Naive B cell (primary cell): ENCODE measurements at regions not wholly inside any gene's neighbourhood (a gene's known extent, or its start where the extent isn't known, plus 50 kb on each side); places are given as distances from the start of the nearest gene placed in this dataset.

Experiments
- ATAC-seq, 2 donors: fragments of 150-1000 bp; cut with Tn5 transposase; 2 replicates each; pipeline ENCODE4 v1.10.0; 2021; ENCODE audit warnings: low read depth in 2 of 2, mild to moderate bottlenecking in 2 of 2, moderate library complexity in 2 of 2
- DNase-seq: peaks from one replicate; pipeline ENCODE4 v3.0.0; 2022
- H3K27ac Mint-ChIP-seq, 6 donors: one replicate each; pipeline ENCODE4 v1.8.0; 2020 to 2022; ENCODE audit warnings: mild to moderate bottlenecking in 6 of 6, mixed read lengths in 6 of 6, moderate library complexity in 5 of 6, inconsistent platforms in 2 of 6
- H3K27me3 Mint-ChIP-seq, 3 donors: one replicate each; pipeline ENCODE4 v1.8.0; 2021 to 2022; ENCODE audit warnings: mixed read lengths in 3 of 3, mild to moderate bottlenecking in 1 of 3
- H3K36me3 Mint-ChIP-seq, 2 donors: one replicate each; pipeline ENCODE4 v1.8.0; 2020 to 2022; ENCODE audit warnings: mixed read lengths in 2 of 2, inconsistent platforms in 1 of 2, mild to moderate bottlenecking in 1 of 2
- H3K4me1 Mint-ChIP-seq, 3 donors: one replicate each; pipeline ENCODE4 v1.8.0; 2020 to 2022; ENCODE audit warnings: mixed read lengths in 3 of 3, inconsistent platforms in 1 of 3, mild to moderate bottlenecking in 1 of 3, moderate library complexity in 1 of 3
- H3K4me3 Mint-ChIP-seq, 8 donors: one replicate each; pipeline ENCODE4 v1.8.0; 2020 to 2022; ENCODE audit warnings: mild to moderate bottlenecking in 8 of 8, mixed read lengths in 8 of 8, moderate library complexity in 8 of 8, inconsistent platforms in 2 of 8
- H3K9me3 Mint-ChIP-seq, 7 donors: one replicate each; pipeline ENCODE4 v1.8.0; 2020 to 2022; ENCODE audit warnings: mixed read lengths in 7 of 7, mild to moderate bottlenecking in 5 of 7, inconsistent platforms in 2 of 7, moderate library complexity in 1 of 7

DNA sequence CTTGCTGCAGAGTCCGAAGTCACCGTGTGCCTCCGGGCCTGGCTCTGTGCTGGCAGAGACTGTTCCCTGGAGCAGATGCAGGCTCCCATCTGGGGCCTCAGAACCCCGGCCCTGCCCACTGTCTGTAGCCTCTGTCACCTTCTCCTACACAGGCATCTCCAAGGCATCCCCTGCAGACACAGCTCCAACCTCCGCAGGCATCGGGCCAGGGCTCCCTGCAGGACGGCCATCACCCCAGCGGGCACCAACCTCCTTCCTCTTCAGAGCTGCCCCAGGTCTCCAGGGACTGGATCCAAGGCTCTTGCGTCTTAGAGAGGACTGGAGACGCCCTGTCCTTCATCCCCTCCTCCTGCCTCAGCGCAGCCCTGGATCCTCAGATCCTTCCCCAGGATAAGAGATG lies 69.9 kb upstream of the MYL10 start:
- Mint-ChIP-seq H3K36me3 (no peaks in the 10 kb centered on the region), H3K9me3 (no peaks in the 10 kb centered on the region), H3K27ac (no peak overlapping the region), H3K4me3 (peak overlapping the region in 1 of 8 donors; percentile 68), H3K4me1 (no peaks in the 10 kb centered on the region), H3K27me3 (peaks cover 4 to 17% (median 5%) of the 10 kb centered on the region in 3 donors)
- no peak for DNase-seq
- ATAC-seq = no peak

DNA sequence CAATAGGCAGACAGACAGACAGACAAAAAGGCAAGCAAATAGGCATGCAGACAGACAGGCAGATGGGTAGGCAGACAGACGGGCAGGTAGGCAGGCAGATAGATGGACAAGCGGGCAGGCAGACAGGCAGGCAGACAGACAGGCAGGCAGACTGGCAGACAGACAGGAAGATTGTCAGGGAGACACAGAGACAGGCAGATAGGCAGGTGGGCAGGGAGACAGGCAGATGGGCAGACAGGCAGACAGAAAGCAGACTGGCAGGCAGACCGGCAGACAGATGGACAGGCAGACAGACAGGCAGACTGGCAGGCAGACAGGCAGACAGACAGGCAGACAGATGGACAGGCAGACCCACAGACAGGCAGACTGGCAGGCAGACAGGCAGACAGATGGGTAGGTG lies 70.3 kb upstream of the MYL10 start:
- H3K4me1 Mint-ChIP-seq = no peaks in the 10 kb centered on the region
- H3K27ac Mint-ChIP-seq = peak overlapping the region in 1 of 6 donors; percentile 75
- DNase-seq (no peak), ATAC-seq (no peak)
- H3K36me3 Mint-ChIP-seq = no peaks in the 10 kb centered on the region
- H3K4me3 Mint-ChIP-seq = peak overlapping the region in 1 of 8 donors; percentile 68
- no peaks in the 10 kb centered on the region for H3K9me3 Mint-ChIP-seq
- peaks cover 4 to 17% (median 5%) of the 10 kb centered on the region in 3 donors for H3K27me3 Mint-ChIP-seq

DNA sequence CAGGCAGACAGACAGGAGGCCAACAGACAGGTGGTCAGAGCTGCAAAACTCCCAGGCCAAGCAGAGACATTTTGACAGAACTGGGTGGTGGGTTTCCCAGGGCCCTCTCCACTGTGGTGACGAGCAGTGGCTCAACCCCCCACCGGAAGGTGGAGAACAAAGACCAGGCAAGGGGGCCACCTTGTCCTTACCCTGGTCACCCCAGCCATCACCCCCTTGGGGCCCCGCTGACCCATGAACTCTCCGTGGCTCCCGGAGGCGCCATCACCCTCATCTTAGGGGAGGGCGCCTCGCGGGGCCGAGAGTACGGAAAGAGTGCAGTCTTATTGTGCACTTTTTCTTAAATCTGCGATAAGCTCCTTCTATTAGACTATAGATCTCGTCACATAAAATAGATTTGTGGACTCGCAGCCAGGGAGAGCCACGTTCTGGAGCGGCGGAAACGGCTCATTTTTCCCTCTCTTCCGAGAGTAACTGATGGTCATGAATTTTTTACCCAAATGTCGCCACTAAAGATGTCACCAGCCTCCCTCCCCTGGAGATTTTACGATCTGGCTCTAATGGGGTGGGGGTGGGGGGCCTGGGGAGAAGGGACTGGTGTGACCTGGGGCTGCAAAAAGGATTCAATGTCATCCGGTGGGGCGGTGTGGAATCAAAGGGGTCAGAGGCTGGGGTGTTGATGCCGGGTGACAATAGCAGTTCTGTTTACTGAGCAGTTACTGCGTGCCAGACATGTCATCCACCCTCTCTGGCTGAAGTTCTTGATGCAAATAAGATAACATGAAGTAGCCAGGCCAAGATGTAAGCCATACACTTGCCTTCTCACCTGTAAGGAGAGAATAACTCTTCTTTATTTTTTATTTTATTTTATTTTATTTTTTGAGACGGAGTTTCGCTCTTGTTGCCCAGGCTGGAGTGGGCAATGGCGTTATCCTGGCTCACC lies 71.1 kb upstream of the MYL10 start:
- no peak for DNase-seq
- no peak for ATAC-seq
- Mint-ChIP-seq H3K4me1 (no peaks in the 10 kb centered on the region), H3K27me3 (peaks cover 4 to 17% (median 5%) of the 10 kb centered on the region in 3 donors), H3K9me3 (no peaks in the 10 kb centered on the region), H3K4me3 (no peak overlapping the region), H3K36me3 (no peaks in the 10 kb centered on the region), H3K27ac (peak overlapping the region in 1 of 6 donors; percentile 47)

DNA sequence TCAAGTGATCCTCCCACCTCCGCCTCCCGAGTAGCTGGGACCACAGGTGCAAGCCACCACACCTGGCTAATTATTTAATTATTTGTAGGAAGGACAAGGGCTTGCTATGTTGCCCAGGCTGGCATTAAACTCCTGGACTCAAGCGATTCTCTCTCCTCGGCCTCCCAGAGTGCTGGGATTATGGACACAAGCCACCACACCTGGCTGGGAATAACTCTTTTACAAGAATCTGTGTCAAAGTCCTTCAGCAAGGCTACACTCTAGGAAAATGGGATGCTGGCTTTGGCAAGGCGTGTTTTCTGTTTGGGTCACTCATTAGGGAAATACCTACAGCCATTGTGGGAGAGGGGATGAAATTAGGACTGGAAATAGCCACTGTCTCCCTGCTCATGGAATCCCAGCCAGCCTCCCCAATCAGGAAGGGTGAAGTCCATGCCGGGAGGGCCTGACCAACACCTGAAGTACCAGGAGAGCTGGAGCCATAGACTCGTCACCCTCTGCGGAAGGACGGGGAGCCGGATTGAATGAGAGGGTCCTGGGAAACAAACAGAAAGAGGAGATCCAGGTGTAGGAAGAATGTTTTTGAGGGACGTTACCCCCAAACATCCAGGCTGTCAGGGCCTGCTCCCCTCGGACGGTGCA lies 72.2 kb upstream of the MYL10 start:
- ATAC-seq = no peak
- Mint-ChIP-seq H3K27ac (no peak overlapping the region), H3K9me3 (no peaks in the 10 kb centered on the region), H3K4me3 (no peak overlapping the region), H3K36me3 (no peaks in the 10 kb centered on the region), H3K4me1 (no peaks in the 10 kb centered on the region), H3K27me3 (peaks cover 3 to 15% (median 4%) of the 10 kb centered on the region in 3 donors)
- DNase-seq = no peak

DNA sequence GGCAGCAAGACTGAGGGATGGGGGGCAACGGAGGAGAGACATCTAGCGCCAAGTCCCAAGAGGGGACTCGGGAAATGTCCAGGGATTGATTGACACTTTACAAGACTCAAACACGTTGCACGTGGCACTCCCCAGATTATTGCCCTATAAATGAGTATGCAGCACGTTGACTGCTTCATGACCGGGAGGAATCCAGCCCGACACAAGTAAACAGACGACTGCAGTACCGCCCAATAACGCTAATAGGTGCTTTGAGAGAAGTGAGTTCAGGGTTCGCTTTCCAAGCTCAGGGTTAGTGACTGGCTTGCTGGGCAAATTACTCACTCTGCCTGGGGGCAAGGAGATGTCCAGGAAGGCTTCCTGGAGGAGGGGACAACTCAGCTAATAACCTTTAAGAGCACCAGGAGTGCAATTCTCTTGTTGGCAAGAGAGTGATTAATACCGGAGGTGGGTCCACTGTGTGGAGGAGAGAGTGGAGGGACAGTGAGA lies 73.3 kb upstream of the MYL10 start:
- peaks cover 0 to 10% (median 4%) of the 10 kb centered on the region in 3 donors for H3K27me3 Mint-ChIP-seq
- H3K9me3 Mint-ChIP-seq = no peaks in the 10 kb centered on the region
- DNase-seq (no peak), ATAC-seq (no peak)
- no peaks in the 10 kb centered on the region for H3K36me3 Mint-ChIP-seq
- H3K4me1 Mint-ChIP-seq = no peaks in the 10 kb centered on the region
- H3K27ac Mint-ChIP-seq = peak overlapping the region in 1 of 6 donors; percentile 67
- H3K4me3 Mint-ChIP-seq = no peak overlapping the region

DNA sequence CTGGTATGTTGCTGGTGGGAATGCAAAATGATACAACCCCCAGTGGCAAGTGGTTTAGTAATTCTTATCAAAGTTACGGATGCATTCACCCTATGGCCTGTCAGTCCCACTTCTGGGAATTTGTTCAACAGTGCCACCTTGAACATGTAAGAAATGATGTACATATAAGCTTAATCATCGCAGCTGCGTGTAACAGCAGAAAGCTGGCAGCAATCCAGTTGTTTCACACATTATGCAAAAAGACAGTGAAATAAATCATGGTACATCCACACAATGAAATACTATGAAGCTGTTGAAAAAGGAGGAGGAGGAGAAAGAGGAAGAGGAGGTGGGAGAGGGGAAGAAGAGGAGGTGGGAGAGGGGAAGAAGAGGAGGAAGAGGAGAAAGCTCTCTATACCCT lies 76.2 kb upstream of the MYL10 start:
- no peak for DNase-seq
- no peak overlapping the region for H3K4me3 Mint-ChIP-seq
- H3K4me1 Mint-ChIP-seq = no peaks in the 10 kb centered on the region
- no peak overlapping the region for H3K27ac Mint-ChIP-seq
- peaks cover 0 to 8% (median 0%) of the 10 kb centered on the region in 3 donors for H3K27me3 Mint-ChIP-seq
- H3K36me3 Mint-ChIP-seq = no peaks in the 10 kb centered on the region
- ATAC-seq = no peak
- H3K9me3 Mint-ChIP-seq = no peaks in the 10 kb centered on the region

DNA sequence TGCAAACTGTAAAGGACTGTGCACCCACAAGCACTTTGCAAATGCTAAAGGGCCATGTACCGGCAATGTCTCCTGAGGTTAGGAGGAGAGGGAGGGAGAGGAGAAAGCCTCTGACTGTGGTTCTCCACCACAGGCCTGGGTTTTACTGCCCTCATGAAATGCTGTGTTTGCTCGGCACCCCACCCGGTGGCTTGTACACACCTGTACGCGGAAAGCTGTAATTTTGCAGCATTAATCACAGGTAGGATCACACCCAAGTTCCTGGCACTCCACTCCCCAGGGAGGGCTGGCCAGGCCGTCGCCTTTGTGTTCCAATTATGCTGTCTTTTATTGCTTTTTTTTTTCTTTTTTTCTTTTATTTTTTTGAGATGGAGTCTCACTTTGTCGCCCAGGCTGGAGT lies 78.5 kb upstream of the MYL10 start:
- Mint-ChIP-seq H3K4me1 (no peaks in the 10 kb centered on the region), H3K36me3 (no peaks in the 10 kb centered on the region), H3K9me3 (no peaks in the 10 kb centered on the region), H3K4me3 (no peak overlapping the region), H3K27ac (no peak overlapping the region), H3K27me3 (peaks cover 0 to 8% (median 0%) of the 10 kb centered on the region in 3 donors)
- DNase-seq (no peak), ATAC-seq (no peak)

DNA sequence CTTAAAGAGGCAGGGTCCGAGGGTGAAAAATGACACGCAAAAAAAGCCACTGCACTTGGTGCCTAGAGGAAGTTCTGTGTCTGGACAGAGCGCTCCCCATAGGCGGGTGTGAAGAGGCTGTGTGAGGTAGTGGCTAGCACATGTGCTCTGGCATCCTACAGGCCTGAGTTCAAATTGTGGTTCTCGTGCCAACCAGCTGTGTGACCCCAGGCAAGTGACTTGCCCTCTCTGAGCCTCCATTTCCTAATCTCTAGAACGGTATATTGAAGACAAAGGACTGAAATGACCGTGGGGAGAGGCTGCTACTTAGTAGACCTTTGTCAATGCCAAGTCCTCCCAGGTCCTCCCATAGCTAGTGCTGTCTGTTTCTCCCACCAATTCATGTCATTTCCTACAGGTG lies 79.1 kb upstream of the MYL10 start:
- Mint-ChIP-seq H3K9me3 (no peaks in the 10 kb centered on the region), H3K4me3 (no peak overlapping the region), H3K36me3 (no peaks in the 10 kb centered on the region), H3K27ac (no peak overlapping the region), H3K4me1 (no peaks in the 10 kb centered on the region), H3K27me3 (peaks cover 0 to 8% (median 0%) of the 10 kb centered on the region in 3 donors)
- no peak for ATAC-seq
- DNase-seq = no peak

DNA sequence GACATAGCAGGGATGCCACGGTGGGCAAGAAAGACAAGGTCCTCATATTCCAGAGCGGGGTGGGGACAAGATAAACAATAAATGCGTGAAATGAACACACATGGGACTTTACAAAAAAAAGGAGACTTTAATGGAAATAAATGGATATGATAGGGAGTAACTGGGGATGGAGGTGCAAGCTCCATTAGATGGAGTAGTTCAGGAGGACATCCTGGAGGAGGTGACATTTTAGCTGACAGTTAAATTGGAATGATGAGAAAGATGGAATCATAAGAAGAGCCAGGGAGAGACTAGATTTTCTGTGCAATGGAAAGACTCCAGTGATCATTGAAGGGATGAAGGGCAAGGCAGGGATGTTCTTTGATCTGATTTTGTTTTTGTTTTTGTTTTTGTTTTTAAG lies 83.6 kb upstream of the MYL10 start:
- no peaks in the 10 kb centered on the region for H3K9me3 Mint-ChIP-seq
- peaks cover 0 to 8% (median 0%) of the 10 kb centered on the region in 3 donors for H3K27me3 Mint-ChIP-seq
- DNase-seq (no peak), ATAC-seq (no peak)
- H3K36me3 Mint-ChIP-seq = no peaks in the 10 kb centered on the region
- H3K4me1 Mint-ChIP-seq = peaks cover 0 to 4% (median 2%) of the 10 kb centered on the region in 3 donors
- no peak overlapping the region for H3K4me3 Mint-ChIP-seq
- no peak overlapping the region for H3K27ac Mint-ChIP-seq

DNA sequence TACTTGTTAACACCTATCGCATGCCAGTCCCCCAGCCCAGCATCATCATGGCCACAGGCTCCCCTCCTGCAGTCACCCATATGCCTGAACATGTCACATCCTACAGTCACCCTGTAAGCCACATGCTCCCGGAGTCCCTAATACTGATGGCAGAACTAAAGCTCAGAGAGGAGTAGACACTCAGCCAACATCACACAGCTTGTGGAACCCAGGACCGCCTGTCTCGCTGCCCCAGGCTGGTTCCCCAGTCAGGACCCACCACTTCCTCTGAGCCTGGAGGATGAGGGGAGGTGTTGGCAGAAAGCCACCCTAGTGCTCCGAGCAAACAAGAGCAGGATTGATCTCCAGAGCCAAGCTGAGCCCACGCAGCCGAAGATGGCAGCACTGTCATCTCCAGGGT lies 85.0 kb upstream of the MYL10 start:
- H3K9me3 Mint-ChIP-seq = no peaks in the 10 kb centered on the region
- H3K4me1 Mint-ChIP-seq = peaks cover 0 to 6% (median 3%) of the 10 kb centered on the region in 3 donors
- H3K27me3 Mint-ChIP-seq = peaks cover 0 to 7% (median 0%) of the 10 kb centered on the region in 3 donors
- no peak overlapping the region for H3K4me3 Mint-ChIP-seq
- no peaks in the 10 kb centered on the region for H3K36me3 Mint-ChIP-seq
- no peak for ATAC-seq
- H3K27ac Mint-ChIP-seq = no peak overlapping the region
- no peak for DNase-seq

DNA sequence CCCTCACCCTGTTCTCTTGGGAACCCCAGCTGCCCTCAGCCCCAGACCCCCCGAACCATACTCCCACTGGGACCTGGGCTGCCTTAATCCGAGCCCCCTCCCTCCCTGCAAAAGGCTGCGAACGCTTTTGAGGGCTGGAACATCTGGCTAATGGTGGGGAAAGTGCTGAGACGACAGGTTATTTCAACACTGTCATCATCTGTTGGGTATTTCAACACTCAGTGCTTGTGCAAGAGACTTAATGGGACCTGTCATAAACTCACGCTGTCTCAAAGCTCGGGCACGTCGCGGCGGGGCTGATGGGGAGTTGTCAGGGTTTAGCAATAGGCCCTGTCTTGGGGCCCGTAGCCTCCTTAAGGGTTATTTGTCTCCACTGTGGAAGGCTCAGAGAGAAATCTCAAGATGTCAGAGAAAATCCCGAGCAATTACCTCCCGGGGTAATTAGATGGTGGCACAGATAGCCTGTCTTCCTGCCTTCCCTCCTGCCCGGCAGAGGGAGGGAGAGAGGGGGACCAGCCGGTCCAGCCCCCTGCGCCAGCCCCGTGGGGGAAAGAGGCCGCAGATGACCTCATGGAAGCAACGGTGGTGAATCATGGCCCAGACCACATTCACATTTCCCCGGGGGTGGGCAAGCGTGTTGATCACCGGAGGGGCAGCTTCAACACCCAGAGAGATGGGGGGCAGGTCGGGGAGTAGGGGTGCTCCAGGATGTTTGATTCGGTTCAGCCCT lies 88.7 kb upstream of the MYL10 start:
- H3K9me3 Mint-ChIP-seq = no peaks in the 10 kb centered on the region
- no peak overlapping the region for H3K4me3 Mint-ChIP-seq
- H3K4me1 Mint-ChIP-seq = peaks cover 0 to 6% (median 3%) of the 10 kb centered on the region in 3 donors
- ATAC-seq (no peak), DNase-seq (no peak)
- peaks cover 0 to 10% (median 0%) of the 10 kb centered on the region in 3 donors for H3K27me3 Mint-ChIP-seq
- H3K27ac Mint-ChIP-seq = peak overlapping the region in 1 of 6 donors; percentile 83
- no peaks in the 10 kb centered on the region for H3K36me3 Mint-ChIP-seq

DNA sequence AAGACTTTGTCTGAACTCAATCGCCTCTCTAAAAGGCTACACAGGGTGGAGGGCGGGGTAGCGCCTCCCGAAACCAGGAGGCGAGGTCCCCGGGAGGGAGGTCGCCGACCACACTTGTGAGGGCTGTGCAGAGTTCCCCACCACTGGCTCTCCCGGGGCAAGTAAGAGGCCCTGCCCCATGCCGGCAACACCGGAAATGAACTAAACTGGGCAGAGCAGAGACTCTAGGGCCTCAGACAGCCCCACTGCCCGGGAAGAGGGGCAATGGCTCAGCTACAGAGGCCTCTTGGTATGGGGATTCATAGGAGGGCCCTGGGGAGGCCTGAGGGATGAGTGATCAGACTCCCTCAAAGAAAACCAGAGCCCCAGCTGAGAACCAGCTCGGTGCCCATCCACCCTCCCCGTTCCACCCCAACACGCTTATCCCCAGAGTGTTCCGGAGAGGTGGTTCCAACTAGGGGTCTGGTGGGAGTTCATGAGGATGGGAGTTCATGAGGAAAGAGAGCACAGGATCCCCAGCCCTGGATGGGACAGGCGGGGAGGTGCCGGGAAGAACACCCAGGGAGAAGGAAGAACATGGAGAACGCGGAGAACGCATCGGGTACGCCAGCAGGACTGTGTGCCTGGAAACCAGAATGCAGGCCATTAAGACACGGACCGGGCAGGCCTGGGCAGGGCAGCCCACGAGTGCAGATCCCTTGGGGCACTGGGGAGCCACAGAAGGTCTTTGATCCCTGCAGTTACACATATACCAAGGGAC lies 89.4 kb upstream of the MYL10 start:
- no peaks in the 10 kb centered on the region for H3K36me3 Mint-ChIP-seq
- peak overlapping the region in 1 of 8 donors; percentile 12 for H3K4me3 Mint-ChIP-seq
- ATAC-seq = no peak
- H3K27ac Mint-ChIP-seq = no peak overlapping the region
- peaks cover 0 to 6% (median 3%) of the 10 kb centered on the region in 3 donors for H3K4me1 Mint-ChIP-seq
- no peak for DNase-seq
- peaks cover 0 to 4% (median 0%) of the 10 kb centered on the region in 7 donors for H3K9me3 Mint-ChIP-seq
- peaks cover 0 to 10% (median 0%) of the 10 kb centered on the region in 3 donors for H3K27me3 Mint-ChIP-seq

DNA sequence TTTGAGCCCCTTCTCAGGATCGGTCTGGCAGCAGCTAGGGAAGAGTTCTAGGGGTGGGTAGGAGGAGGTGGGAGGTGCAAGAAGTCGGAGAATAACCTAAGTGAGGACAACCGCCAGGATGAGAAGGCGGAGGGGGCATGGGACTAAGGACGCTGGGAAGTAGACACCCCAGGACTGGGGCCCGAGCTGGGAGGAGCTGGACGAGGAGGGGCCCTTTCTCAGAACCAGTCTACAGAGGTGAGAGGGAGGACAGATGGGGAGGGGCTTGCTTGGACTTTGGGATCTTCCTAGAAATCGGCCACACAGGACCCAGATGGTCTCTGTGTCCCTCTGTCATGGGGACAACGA lies 90.0 kb upstream of the MYL10 start:
- DNase-seq = no peak
- peaks cover 0 to 6% (median 3%) of the 10 kb centered on the region in 3 donors for H3K4me1 Mint-ChIP-seq
- no peaks in the 10 kb centered on the region for H3K36me3 Mint-ChIP-seq
- ATAC-seq = no peak
- H3K27ac Mint-ChIP-seq = no peak overlapping the region
- H3K4me3 Mint-ChIP-seq = peak overlapping the region in 1 of 8 donors; percentile 12
- peaks cover 0 to 7% (median 4%) of the 10 kb centered on the region in 7 donors for H3K9me3 Mint-ChIP-seq
- peaks cover 0 to 10% (median 0%) of the 10 kb centered on the region in 3 donors for H3K27me3 Mint-ChIP-seq
